Liver (tissue), 3 donors: ENCODE measurements at regions not wholly inside any gene's neighbourhood (a gene's known extent, or its start where the extent isn't known, plus 50 kb on each side); places are given as distances from the start of the nearest gene placed in this dataset.

Experiments used
- CTCF ChIP-seq: fragments of 150-350 bp; IDR thresholded peaks from 2 replicates; pipeline ENCODE4 v1.5.1; 2017; ENCODE audit warnings: improper control_type of control experiment, low read depth, low read length; ENCODE audit not compliant: missing input control
- REST ChIP-seq: IDR thresholded peaks from 2 replicates; pipeline ENCODE4 v1.6.1; 2016; ENCODE audit warnings: antibody characterized with exemption, mild to moderate bottlenecking
- SP1 ChIP-seq: IDR thresholded peaks from 2 replicates; pipeline ENCODE4 v1.6.1; 2018; ENCODE audit warnings: antibody characterized with exemption, mild to moderate bottlenecking
- donor health status: healthy.
- donor health status: healthy.

DNA sequence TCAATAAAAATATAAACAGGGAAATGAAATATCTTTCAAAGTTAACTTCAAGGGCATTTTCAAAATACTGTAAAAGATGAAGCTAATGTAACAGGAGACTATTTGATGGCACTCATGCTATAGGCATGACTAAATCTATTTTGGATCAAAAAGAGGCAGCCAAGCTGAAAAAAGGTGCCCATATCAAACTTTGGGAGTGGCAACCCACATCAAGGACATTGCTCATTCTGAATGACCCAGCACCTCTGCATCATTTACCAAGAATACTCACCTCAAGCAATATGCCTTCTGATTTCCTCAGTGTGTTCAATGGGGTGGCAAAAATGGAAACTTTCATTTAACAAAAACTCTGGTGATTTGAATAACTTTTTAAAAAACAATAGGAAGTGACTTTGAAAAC is 853.3 kb downstream of the TLE1 start:
- TF ChIP-seq SP1 = no peak
- no peak for TF ChIP-seq CTCF
- no peak for TF ChIP-seq REST
